HepG2 (cell line): ENCODE measurements at regions not wholly inside any gene's neighbourhood (a gene's known extent, or its start where the extent isn't known, plus 50 kb on each side); places are given as distances from the start of the nearest gene placed in this dataset.
A peak's percentile ranks its signal among the peaks of the same experiment; 100 is the strongest.

ENCODE experiments used
- ARHGAP35 ChIP-seq: sonication (generic); formaldehyde crosslinking; IDR thresholded peaks from 2 replicates; pipeline ENCODE4 v1.9.0; 2022; ENCODE audit warnings: mild to moderate bottlenecking, inconsistent platforms, moderate library complexity, missing genetic modification reagents, borderline replicate concordance
- CAMTA2 ChIP-seq: sonication (generic); formaldehyde crosslinking; IDR thresholded peaks from 2 replicates; pipeline ENCODE4 v1.4.0; 2020; ENCODE audit warnings: mild to moderate bottlenecking, missing genetic modification reagents, borderline replicate concordance
- CBFB ChIP-seq: sonication (generic); formaldehyde crosslinking; IDR thresholded peaks from 2 replicates; pipeline ENCODE4 v1.4.0; 2020; ENCODE audit warnings: missing genetic modification reagents
- FOXK1 ChIP-seq: sonication (generic); formaldehyde crosslinking; IDR thresholded peaks from 2 replicates; pipeline ENCODE4 v1.4.0; 2020; ENCODE audit warnings: low read depth, missing genetic modification reagents, borderline replicate concordance
- GTF3A ChIP-seq: sonication (generic); formaldehyde crosslinking; conservative IDR thresholded peaks from 2 replicates; pipeline ENCODE4 v1.4.0; 2020; ENCODE audit warnings: mild to moderate bottlenecking, missing genetic modification reagents
- HNF1B ChIP-seq: sonication (generic); formaldehyde crosslinking; IDR thresholded peaks from 2 replicates; pipeline ENCODE4 v1.5.1; 2020; ENCODE audit warnings: mild to moderate bottlenecking, moderate library complexity, missing genetic modification reagents
- KDM2A ChIP-seq: sonication (generic); formaldehyde crosslinking; IDR thresholded peaks from 2 replicates; pipeline ENCODE4 v1.4.0; 2020; ENCODE audit warnings: low read depth, missing genetic modification reagents, borderline replicate concordance
- MATR3 ChIP-seq: sonication (generic); formaldehyde crosslinking; IDR thresholded peaks from 2 replicates; pipeline ENCODE4 v1.4.0; 2020; ENCODE audit warnings: missing genetic modification reagents
- NONO ChIP-seq, 2 experiments: fragments of 450-650 bp in 1 of 2; sonication (generic) in 1 of 2; formaldehyde crosslinking in 1 of 2; IDR thresholded peaks in 1 of 2; conservative IDR thresholded peaks in 1 of 2; 2 replicates each; pipeline versions ENCODE4 v1.6.1 to v1.8.0; 2017 to 2022; ENCODE audit warnings: mild to moderate bottlenecking in 1 of 2, missing genetic modification reagents in 1 of 2, moderate library complexity in 1 of 2
- PAWR ChIP-seq: sonication (generic); formaldehyde crosslinking; IDR thresholded peaks from 2 replicates; pipeline ENCODE4 v1.4.0; 2020; ENCODE audit warnings: missing genetic modification reagents, mild to moderate bottlenecking, borderline replicate concordance
- RFXAP ChIP-seq: sonication (generic); formaldehyde crosslinking; IDR thresholded peaks from 2 replicates; pipeline ENCODE4 v1.4.0; 2020; ENCODE audit warnings: missing genetic modification reagents, borderline replicate concordance
- TCF12 ChIP-seq, 2 experiments: fragments of 450-650 bp in 1 of 2; sonication (generic) in 1 of 2; formaldehyde crosslinking in 1 of 2; IDR thresholded peaks; 2 replicates each; pipeline versions ENCODE4 v1.6.1 to v1.8.0; 2017 to 2022; ENCODE audit warnings: antibody characterized with exemption in 1 of 2, mild to moderate bottlenecking in 1 of 2, missing genetic modification reagents in 1 of 2, moderate library complexity in 1 of 2
- ZBED4 ChIP-seq: sonication (generic); formaldehyde crosslinking; IDR thresholded peaks from 2 replicates; pipeline ENCODE4 v1.4.0; 2020; ENCODE audit warnings: missing genetic modification reagents, borderline replicate concordance
- ZFYVE20 ChIP-seq: sonication (generic); formaldehyde crosslinking; IDR thresholded peaks from 2 replicates; pipeline ENCODE4 v1.8.0; 2023; ENCODE audit warnings: low read depth, mild to moderate bottlenecking, moderate library complexity, missing genetic modification reagents, borderline replicate concordance
- ZMYM3 ChIP-seq: sonication (generic); formaldehyde crosslinking; IDR thresholded peaks from 2 replicates; pipeline ENCODE4 v1.5.1; 2020; ENCODE audit warnings: mild to moderate bottlenecking, missing genetic modification reagents
- ZNF180 ChIP-seq: sonication (generic); formaldehyde crosslinking; IDR thresholded peaks from 2 replicates; pipeline ENCODE4 v1.4.0; 2020; ENCODE audit warnings: low read depth, missing genetic modification reagents, borderline replicate concordance
- ZNF30 ChIP-seq: sonication (generic); formaldehyde crosslinking; IDR thresholded peaks from 2 replicates; pipeline ENCODE4 v1.5.0; 2020; ENCODE audit warnings: mild to moderate bottlenecking, missing genetic modification reagents
- TF ChIP-seq, protein P1 (sequence below): sonication (generic); formaldehyde crosslinking; IDR thresholded peaks from 2 replicates; pipeline ENCODE4 v1.4.0; 2020; ENCODE audit warnings: missing genetic modification reagents, low read depth, mild to moderate bottlenecking, borderline replicate concordance

DNA sequence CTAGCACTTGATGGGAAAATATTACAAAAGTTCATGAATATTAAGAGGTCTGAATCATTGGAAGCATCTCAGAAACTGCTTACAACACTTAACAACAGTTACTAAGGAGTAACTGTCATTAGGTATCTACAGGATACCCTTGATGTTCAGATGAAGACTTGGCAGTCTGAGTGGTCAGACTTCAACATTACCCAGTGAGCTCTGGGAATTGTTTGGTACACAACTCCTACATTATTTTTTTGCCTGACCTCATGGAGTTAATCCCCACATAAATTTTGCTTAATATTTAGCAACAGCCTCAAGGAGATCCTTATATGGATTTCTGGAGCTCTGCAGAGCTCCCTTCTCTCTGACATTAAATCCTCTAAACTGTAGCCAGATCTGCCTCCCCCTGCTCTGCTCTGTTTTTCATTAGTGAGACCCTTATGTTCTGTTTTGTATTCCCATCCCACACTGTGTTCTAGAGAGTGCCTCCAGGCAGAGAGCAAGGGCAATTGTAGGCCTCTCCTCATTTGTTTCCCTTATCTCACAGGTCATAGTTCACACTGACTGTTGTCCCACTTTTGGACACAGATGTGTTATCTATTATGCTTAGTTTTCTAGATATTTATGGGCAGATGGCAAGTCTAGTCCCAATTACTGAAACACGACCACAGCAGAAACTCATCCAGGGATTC, 368.8 kb downstream of the GASK1B start (continued):
- TF ChIP-seq, protein P1, sequence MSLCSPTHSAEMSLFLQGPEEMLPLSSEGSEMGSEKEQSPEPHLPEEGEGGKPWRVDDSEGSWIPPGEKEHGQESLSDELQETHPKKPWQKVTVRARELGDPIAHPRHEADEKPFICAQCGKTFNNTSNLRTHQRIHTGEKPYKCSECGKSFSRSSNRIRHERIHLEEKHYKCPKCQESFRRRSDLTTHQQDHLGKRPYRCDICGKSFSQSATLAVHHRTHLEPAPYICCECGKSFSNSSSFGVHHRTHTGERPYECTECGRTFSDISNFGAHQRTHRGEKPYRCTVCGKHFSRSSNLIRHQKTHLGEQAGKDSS (CRISPR knock-in tag) = no peak
- TF ChIP-seq PAWR (CRISPR knock-in tag) (no peak), ZFYVE20 (CRISPR knock-in tag) (no peak), TCF12 (IDR thresholded peaks at IDR 0.05) (no peak), TCF12 (CRISPR knock-in tag; IDR thresholded peaks at IDR 0.05) (no peak), NONO (IDR thresholded peaks at IDR 0.05) (no peak), NONO (CRISPR knock-in tag; conservative IDR thresholded peaks at IDR 0.05) (0 out of 2 replicates have a peak, but pooled peaks have one; percentile 39), CAMTA2 (no peak), ZNF180 (no peak), ZNF30 (CRISPR knock-in tag) (no peak), ZBED4 (no peak), CBFB (CRISPR knock-in tag) (no peak), RFXAP (CRISPR knock-in tag) (no peak), GTF3A (no peak), FOXK1 (CRISPR knock-in tag) (no peak), HNF1B (CRISPR knock-in tag) (no peak), ARHGAP35 (CRISPR knock-in tag) (no peak), MATR3 (CRISPR knock-in tag) (no peak), ZMYM3 (CRISPR knock-in tag) (no peak), KDM2A (CRISPR knock-in tag) (no peak)
